ENCODE measurements at regions not wholly inside any gene's neighbourhood (a gene's known extent, or its start where the extent isn't known, plus 50 kb on each side); places are given as distances from the start of the nearest gene placed in this dataset.

GRCh38 chr10:70966646-70967553 is 78.5 kb upstream of the PCBD1 start:
- DNase-seq (ENCODE audit: low read depth) = no peak

DNA sequence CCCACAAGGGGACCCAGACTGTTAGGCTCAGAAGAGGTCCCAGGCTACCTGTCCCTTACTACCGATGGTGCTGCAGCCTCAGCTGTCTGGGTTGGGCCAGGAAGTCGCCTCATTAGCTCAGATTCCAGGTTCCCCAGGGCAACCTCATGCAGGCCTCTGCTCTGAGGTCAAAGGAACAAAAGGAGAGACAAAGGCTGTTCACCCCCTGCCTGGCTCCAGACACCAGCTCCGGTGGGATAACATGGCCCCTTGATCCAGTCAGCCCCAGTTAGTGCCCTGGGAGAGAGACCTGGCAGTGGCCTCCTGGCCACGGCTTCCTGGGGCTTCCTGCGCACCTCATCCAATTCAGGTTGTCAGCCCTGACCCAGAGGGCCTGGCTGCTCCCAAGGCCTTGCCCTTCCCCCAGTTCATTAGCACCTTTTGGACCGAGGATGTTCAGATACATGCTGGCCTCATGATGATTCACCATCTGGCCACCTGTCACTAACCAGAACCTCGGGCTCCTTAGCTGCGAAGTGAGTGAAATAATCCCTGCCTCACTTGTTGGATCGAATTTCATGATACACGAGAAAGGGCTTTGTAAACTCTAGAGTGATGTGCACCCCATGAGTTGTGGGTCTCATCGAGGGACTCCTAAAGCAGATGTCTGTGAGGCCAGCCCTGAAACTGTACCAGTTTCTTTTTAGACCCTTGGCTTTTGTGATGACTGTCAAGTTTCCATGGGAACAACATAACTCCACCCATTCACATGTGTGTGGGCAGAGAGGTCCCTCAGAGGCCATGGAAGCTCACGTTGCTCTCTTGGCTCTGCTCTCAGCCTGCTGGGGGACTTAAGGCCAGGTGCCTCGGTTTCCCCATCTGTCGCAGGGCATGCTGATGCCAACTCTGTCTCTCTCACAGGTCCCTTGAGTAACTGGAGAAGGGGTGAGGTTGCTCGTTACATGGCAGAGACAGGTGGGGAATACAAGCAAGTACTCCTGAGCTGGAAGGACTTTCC is 79.5 kb upstream of the PCBD1 start:
- no peak for DNase-seq (ENCODE audit: low read depth)

DNA sequence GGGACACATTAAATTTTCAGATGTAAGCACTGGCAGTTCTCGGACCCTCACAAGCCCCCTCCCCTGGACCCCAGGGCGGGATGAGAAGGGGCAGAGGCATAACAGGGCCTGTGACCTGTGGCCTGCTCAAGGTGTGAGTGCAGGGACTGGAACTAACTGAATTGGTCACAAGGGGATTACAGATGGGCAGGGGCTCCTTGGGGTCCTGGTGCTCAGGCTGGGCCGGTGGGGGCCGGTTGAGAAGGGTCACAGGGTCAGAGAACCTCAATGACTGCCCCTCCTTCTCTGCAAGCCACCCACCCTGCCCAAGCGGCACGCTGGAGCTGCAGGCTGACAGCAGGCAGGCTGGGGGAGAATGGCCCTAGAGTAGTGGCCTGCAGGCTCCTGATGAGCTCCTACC is 80.8 kb upstream of the PCBD1 start:
- DNase-seq (ENCODE audit: low read depth) = no peak

DNA sequence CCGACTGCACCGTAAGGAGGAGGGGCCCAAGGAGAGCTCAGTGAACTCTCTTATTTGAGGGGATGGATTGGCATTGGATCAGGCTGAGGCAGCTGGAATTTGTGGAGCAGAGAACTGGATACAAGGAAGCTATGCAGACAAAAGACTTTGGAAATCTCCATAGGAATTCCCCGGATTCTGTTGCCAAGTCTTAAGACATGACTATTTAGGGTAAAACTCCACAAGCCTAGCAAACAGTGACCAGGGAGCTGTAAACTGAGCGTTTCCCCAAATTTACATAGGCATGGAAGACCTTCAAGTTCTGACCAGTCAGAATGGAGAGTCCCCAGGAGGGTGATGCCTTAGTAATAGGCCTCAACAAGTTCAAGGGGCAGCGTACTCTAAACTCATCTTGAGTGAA is 82.5 kb upstream of the PCBD1 start:
- no peak for DNase-seq (ENCODE audit: low read depth)

DNA sequence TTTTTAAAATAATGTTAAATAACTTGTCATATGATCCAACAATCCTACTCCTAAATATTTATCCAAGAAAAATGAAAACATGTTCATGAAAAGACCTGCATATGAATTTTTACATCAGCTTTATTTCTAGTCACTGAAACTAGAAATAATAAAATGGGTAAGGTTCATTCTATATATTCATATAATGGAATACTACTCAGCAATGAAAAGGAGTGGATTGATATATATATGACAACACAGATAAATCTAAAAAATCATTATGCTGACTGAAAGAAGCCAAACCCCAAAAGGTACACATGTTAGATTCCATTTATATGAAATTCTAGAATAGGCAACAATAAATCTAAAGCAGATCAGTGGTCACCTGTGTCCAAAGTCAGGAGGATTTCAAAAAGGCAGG is 84.9 kb upstream of the PCBD1 start:
- no peak for DNase-seq (ENCODE audit: low read depth)

DNA sequence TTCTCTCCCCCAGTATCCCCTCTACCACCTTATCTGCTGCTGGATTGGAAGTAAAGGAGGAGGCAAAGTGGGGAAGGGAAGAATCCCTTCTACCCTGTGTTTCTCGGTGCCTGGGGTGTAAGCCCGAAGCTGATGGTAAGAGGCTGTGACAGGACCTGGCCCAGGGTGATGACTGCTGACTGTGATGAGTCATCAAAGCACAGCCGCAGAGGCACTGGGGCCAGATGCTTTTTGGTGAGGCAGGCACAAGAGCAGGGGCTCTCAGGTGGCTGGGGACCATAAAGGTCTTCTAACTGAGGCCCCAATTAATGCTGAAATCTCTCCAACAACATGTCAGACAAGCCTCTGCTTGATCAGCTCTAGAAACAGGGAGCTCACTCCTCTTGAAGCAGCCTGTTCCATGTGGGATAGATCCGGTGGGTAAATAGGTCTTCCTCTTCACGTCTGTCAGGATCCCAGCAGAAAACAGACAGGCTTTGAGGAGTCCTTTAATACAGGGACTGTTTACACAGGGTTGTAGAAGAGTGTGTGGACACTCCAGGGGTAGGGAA is 86.1 kb upstream of the PCBD1 start:
- DNase-seq (ENCODE audit: low read depth) = no peak

DNA sequence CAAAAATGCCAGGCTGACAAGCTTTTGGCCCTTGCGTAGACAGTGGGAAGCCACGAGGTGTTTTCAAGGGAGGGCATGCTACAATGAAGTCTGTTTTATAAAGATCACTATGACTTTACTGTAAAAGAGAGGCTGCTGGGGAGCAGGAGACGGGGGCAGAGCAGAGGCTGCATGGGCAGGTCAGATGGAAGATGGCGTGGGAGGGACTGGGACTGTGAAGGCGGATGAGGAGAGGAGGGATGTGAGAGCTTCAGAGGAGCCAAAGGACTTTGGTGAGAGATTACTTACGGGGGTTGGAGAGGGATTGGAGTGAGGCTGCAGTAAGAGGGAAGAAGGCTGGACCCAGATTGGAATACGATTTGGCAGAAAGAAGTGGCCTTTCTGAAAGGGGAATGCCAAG is 86.6 kb upstream of the PCBD1 start:
- no peak for DNase-seq (ENCODE audit: low read depth)

GRCh38 chr10:70976063-70976695 is 87.8 kb upstream of the PCBD1 start:
- DNase-seq (ENCODE audit: low read depth) = no peak

DNA sequence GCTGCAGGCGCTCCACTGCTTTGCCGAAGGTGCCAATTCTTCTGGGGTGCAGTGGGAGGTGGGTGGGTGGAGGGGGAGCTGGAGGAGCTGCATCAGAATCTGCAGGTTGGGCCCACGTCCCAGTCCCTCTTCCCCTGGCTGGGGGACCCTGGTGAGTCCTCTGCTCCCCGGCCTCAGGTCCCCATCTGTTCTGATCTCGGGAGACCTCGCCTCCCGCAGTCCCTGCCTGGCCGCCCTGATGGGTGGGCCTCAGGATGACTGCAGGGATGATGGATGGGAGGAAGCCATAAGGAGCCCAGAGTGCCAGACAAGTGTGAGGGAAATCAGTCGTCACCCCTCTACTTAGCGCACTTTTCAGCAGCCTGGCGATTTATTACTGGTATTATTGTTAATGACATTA is 89.3 kb upstream of the PCBD1 start:
- DNase-seq (ENCODE audit: low read depth) = no peak

DNA sequence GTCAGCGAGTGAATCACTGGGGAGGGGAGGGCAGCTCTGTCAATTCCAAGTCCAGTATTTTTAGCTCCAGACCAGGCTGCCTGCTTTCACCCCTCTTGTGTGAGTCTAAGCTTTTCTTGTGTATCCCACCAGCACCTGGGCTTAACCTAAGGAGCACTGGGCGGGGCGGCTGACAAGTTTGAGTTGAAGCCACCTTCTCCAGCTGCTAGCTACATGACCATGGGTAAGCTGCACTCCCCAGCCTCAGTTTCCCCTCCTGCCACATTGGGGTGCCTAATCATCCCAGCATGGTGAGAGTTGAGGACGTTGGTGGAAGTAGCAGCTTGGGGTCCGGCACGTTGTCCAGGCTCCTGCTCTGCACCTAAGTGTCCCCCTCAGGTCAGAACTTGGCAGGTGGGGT is 89.8 kb upstream of the PCBD1 start:
- DNase-seq (ENCODE audit: low read depth) = no peak

DNA sequence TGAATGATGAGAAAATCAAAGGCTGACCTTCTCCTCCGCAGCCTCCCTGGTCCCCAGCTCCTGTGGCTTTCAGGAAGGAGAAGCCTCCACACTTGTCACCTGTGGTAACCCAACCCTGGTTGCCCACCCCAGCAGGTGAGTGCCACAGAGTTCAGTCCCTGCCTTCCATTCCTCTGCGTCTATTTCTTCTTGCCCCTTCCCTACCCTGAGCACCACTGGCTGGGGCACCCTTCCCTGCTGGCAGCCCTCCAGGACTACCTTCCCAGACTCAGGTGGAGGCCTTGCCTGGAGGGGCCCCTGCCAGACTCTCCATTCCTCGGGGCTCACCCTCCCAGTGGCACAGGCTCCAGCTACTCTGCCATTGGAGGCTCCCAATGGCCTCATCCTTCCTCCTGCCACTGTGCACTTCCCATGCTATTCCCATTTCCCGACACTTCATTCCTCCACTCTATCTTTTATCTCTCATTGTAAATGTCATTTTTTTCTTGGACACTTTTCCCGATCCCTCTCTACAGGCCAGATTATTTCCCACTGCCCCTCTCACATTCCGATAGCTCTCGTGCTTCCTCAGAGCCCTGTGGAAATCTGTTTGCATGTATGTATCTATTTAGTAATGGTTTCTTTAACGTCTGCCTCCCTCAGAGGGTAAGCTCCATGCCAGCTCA is 90.6 kb upstream of the PCBD1 start:
- no peak for DNase-seq (ENCODE audit: low read depth)

GRCh38 chr10:70980687-70981086 is 92.3 kb upstream of the PCBD1 start:
- DNase-seq (ENCODE audit: low read depth) = no peak

GRCh38 chr10:70981171-70981836 is 92.9 kb upstream of the PCBD1 start:
- no peak for DNase-seq (ENCODE audit: low read depth)

GRCh38 chr10:70981936-70982335 is 93.6 kb upstream of the PCBD1 start:
- DNase-seq (ENCODE audit: low read depth) = no peak

DNA sequence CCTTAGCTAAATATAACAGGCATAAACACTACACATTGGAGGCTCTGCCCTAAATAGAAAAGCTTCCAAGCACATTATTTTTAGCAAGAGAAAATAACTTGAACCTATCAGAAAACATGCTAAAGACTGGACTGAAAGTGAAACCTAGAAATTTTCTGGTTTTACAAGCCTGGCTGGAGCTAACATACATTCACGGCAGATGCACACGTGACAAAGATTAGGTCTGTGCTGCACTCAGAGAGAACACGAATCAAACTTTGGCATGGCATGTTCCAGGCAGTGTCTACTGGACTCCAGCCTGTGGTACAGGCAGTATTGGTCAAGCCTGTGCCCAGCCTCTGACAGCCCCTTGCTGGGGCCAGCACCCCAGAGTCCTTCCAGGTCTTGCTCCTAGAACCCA is 94.1 kb upstream of the PCBD1 start:
- no peak for DNase-seq (ENCODE audit: low read depth)

DNA sequence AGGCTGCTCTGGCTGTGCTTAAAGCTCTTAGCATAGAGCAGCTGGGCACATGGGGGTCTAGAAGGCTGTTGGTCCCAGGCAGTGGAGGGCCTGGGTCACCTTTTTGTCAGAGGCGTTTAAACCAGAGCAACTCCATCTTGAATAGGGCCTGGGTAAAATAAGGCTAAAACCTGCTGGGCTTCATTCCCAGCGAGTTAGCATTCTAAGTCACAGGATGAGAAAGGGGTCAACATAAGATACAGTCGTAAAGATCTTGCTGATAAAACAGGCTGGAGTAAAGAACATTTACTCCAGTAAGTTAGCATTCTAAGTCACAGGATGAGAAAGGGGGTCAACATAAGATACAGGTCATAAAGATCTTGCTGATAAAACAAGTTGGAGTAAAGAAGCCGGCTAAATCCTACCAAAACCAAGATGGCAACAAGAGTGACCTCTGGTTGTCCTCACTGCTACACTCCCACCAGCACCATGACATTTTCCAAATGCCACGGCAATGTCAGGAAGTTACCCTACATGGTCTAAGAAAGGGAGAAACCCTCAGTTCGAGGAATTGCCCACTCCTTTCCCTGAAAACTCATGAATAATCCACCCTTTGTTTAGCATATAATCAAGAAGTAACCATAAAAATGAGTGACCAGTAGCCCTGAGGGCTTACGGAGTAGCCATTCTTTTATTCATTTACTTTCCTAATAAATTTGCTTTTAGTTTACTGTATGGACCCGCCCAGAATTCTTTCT is 96.8 kb upstream of the PCBD1 start:
- DNase-seq (ENCODE audit: low read depth) = no peak

DNA sequence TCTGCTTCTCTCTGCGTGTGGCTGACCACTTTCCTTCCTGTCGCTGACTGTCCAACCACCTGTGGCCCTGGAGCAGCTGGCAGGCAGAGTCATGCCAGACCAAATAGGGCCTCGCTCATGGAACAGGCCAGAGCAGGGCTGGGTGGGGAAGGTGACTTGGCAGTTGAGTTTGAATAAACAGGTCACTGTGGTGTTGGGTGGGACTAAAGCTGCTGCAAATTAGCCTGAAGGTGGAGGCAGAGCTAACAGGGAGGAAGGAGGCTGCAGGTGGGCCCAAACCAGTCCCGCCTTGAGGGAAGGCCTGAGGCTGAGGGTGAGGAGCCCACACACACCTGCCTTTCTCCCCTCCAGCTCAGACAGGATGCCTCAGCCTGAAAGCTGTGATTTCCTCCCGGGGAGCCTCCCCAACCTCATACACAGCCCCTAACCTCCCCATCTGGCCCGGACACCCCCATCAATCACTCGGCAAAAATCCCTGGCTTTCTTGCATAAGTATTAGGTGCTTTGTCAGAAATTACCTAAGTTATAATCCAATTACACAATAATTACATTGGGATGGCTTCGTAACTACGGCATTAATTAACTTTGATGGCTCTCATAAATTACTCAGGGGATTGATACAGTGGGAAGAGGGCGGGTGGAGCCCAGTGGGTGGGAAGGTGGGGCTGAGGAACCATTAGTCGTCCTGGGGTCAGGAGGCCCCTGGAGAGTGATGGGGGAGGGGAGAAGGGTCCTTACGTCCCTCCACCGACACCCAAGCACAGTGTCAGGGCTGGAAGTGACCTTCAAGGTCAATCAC is 97.7 kb upstream of the PCBD1 start:
- DNase-seq (ENCODE audit: low read depth) = no peak

GRCh38 chr10:70986623-70986950 is 98.2 kb upstream of the PCBD1 start:
- no peak for DNase-seq (ENCODE audit: low read depth)

DNA sequence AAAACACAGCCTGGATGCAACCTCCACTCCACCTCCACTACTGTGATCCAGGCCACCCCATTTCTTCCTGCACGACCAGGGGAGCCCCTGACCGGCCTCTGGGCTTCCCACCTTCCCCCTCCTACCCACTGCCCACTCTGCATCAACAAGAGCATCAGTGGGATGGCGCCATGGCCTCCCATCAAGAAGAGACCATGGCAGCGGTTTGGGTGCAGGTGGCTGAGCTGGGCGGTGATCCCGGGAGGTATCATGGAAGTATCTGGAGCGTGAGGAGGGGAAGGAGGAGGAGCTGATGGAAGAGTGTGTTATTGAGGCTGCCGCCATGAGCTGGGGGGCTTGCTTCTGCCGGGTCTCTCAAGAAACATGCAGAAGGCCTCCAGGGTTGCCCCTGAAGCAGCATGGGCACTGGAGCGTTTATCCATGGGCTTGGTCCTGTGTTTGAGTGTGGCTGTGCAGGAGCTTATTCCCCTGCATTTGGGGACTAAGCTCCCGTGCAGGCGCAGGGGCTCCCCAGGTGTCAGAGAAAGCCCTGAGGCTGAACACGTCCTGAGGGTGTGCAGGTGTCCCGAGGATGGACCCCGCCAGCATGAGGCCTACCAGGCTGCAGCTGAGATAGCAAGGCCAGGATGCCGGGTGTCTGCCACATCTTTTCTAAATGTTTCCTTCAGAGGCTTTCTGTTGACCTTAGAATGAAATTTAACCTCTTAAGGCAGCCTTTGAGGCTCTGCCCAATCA is 99.2 kb upstream of the PCBD1 start:
- no peak for DNase-seq (ENCODE audit: low read depth)

Data from CMK (cell line).